NCI-H146 (cell line): ENCODE measurements at regions not wholly inside any gene's neighbourhood (a gene's known extent, or its start where the extent isn't known, plus 50 kb on each side); places are given as distances from the start of the nearest gene placed in this dataset.
"Not testable (repeated sequence)": the region's sequence is repeated elsewhere in the genome, so short reads cannot be mapped to it uniquely, and the experiment has no call there.

ENCODE experiments used
- DNase-seq: peaks from one replicate; lab custom pipeline; 2025; lab: John Stamatoyannopoulos, UW

- no peak for DNase-seq
These were observed 106.9 kb upstream of the ATL2 start for GRCh38 chr2:38483776-38484501.

- not testable (repeated sequence) for DNase-seq
These were observed 105.6 kb upstream of the ATL2 start for GRCh38 chr2:38482710-38483109.

- no peak for DNase-seq
These were observed 103.5 kb upstream of the ATL2 start for GRCh38 chr2:38480617-38481016.

DNA sequence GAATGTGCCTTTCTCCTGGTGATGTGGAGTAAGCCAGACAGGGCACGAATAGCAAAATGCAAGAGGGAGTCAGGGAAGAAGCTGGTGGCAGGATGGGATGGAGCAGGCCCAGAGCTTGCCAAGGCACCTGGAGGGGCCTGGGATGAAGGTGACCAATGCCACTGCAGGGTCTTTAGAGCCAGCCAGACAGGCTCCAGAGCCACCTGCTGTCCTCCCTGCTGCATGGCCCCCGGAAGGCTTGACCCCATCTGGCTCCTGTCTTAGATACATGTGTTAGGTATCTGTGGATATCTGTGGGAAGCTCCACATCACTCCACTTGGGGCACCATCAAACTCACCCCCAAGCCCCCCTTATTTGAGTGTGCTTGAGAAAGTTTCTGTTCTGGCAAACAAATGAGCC, 99.9 kb upstream of the ATL2 start:
- DNase-seq, result no peak

DNA sequence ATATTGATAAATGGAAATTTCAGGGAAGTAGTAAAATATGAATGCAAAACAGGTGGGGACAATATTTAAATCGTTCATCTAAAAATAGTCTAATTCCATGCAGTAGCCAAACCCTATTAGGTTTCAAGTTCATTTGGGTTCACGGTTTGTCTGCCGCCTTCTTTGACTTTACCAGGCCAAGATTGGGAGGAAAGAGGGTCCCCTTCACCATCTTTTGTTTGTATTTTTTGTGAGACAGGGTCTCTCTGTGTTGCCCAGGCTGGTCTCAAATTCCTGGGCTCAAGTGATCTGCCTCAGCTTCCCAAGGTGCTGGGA, 98.5 kb upstream of the ATL2 start:
- DNase-seq, result no peak

DNA sequence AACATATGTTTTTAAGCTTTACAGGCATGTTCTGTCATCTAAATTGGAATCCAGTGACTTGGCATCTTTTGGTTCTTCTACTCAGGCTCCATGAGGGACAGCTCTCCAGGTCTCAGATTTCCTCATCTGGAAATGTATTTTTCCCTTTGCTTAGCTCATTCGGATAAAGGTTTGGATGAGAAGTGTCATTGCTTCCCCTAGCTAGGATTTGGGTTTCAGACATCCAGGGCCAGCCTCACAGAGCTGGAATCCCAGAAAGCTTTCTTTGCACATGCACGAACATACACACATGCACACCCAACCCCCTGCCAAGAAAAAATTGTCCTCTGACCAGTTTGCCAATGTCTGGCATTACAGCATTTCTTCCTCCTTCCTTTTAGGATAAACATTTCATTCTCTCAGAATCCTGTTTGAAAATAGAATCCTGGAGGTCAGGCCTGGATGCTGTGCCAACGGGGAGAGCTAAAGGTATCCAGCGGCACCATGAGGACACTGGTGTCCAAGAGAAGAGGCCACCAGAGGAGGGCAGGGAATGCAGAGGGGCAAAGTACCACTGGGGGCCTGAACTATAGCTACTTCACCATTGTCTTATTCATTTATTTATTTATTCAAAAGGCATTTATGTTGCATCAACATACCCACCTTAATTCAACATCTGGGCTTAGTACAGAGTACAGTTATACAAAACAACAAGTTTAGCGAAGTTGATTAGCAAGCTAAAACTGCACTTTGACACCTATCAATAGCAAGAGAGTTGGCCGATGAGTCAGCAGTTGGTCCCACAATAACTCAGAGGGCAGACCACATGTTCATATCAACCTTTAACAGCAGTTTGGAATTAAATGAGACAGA, 97.9 kb upstream of the ATL2 start:
- no peak for DNase-seq

GRCh38 chr2:38474021-38474456, 97.0 kb upstream of the ATL2 start:
- no peak for DNase-seq

DNA sequence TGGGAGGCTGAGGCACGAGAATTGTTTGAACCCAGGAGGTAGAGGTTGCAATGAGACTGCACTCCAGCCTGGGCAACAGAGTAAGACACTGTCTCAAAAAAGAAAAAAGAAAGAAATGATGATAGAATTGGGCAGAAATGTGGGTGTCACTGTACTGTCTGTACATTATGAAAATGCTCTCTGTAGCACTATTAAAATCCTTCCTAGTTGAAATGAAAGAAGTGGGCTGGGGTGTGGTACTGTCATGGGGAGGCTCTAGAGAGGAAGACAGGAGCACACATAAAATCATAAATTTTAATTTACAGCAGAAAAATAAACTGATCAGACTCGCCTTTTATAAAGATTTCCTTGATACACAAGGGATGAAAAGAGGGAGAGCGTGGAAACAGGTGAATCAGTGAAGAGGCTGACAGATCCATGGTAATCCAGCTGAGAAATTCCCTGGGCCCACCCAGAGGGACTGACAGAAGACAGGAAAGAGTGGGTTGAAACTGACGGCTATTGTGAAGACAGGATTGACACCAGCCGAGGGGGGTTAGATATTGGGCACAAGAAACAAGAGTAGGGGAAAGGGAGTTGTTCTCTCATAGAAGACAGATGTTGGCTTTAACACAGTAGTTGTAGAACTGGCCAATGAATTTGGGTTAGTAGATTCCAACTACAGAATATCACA, 96.4 kb upstream of the ATL2 start:
- no peak for DNase-seq

GRCh38 chr2:38470115-38470514, 93.0 kb upstream of the ATL2 start:
- DNase-seq, result no peak

DNA sequence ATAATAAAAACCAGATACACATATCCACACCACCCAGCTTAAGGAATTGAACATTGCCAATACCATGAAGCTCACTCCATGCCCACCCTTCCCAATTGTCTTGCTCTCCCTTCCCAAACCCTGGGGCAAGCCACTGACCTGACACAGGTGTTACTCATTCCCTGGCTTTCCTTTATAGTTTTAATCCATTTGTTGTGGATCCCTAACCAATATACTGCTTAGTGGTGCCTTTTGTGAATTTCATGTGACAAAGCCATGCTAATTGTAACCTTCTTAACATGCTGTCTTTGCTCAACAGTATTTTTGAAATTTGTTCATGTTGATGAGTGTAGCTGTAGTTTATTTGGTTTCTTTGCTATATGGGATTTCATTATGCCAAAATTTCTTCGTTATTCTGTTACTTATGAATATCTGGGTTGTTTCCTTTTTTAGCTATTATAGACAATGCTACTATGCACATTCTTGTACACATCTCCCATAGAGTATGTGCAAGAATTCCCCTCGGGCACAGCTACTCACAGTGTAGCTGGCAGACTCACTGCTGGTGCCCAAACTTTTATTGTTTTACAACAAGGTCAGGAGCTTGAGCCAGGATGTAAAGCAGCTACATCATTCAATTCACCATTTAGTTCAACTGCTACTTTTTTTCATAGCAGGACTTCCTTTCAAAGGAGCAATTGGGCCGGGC, 90.8 kb upstream of the ATL2 start:
- DNase-seq, result no peak

GRCh38 chr2:38466876-38467767, 90.0 kb upstream of the ATL2 start:
- no peak for DNase-seq

GRCh38 chr2:38466409-38466808, 89.3 kb upstream of the ATL2 start:
- no peak for DNase-seq

DNA sequence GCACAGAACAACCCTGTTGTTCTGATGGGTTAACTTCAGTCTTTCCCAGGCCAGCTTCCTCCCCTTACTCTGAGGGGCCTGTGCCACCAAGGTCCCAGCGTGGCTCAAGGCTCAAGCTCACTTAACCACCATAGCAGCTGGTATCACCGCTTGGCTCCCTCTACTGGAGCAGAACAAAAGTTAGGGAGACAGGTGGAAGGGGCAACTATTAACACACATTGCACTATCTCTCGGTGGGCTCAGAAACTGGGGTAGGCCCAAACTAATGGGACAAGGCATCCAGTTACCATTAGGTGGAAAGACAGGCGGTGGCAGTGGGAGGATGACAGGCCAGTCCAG, 88.7 kb upstream of the ATL2 start:
- DNase-seq, result peak; percentile 15

- no peak for DNase-seq
These were observed 88.1 kb upstream of the ATL2 start for GRCh38 chr2:38464971-38465788.

- no peak for DNase-seq
These were observed 86.7 kb upstream of the ATL2 start for GRCh38 chr2:38463752-38464151.

GRCh38 chr2:38462121-38462661, 85.1 kb upstream of the ATL2 start:
- DNase-seq, result no peak

DNA sequence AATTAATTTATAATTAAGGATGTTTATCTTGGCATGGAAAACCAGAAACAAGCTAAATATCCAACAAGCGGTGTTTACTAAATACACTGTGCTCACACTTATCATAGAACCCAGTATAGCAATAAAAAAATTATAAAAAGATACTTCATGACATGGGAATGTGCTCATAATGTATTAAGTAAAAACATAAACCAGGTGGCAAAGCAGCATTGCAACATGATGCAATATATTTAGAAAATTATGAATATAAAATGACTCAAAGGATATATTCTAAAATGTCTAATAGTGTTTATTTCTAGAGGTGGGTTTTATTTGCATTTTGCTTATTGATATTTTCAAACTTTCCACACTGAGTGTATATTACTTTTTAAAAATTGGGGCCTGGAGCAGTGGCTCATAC, 84.4 kb upstream of the ATL2 start:
- no peak for DNase-seq

GRCh38 chr2:38460313-38460712, 83.2 kb upstream of the ATL2 start:
- no peak for DNase-seq

- DNase-seq, result no peak
These were observed 77.0 kb upstream of the ATL2 start for GRCh38 chr2:38454081-38454480.

DNA sequence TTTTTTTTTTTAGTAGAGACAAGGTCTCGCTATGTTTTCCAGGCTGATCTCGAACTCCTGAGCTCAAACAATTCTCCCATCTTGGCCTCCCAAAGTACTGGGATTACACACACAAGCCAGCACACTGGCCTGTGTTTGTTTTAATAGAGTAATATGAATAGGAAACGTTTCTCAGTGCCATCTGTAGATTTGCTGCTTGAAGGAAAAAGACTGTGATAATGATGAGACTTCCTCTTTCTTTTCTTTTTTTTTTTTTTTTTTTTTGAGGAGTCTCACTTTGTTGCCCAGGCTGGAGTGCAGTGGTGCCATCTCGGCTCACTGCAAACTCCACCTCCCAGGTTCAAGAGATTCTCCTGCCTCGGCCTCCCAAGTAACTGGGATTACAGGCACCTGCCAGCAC, 74.7 kb upstream of the ATL2 start:
- DNase-seq, result not testable (repeated sequence)
